ACHN (cell line): ENCODE measurements at regions not wholly inside any gene's neighbourhood (a gene's known extent, or its start where the extent isn't known, plus 50 kb on each side); places are given as distances from the start of the nearest gene placed in this dataset.

Source experiments
- DNase-seq: peaks from one replicate; pipeline ENCODE4 v3.0.0-alpha.2; 2015
- in situ Hi-C: cut with HindIII; loops from 2 replicates; pipeline ENCODE4 v1.10.0; 2017; ENCODE audit warnings: low sequenced_read_pairs, low pct_ligation_motif_present, low pct_unique_long_range_greater_than_20kb

DNA sequence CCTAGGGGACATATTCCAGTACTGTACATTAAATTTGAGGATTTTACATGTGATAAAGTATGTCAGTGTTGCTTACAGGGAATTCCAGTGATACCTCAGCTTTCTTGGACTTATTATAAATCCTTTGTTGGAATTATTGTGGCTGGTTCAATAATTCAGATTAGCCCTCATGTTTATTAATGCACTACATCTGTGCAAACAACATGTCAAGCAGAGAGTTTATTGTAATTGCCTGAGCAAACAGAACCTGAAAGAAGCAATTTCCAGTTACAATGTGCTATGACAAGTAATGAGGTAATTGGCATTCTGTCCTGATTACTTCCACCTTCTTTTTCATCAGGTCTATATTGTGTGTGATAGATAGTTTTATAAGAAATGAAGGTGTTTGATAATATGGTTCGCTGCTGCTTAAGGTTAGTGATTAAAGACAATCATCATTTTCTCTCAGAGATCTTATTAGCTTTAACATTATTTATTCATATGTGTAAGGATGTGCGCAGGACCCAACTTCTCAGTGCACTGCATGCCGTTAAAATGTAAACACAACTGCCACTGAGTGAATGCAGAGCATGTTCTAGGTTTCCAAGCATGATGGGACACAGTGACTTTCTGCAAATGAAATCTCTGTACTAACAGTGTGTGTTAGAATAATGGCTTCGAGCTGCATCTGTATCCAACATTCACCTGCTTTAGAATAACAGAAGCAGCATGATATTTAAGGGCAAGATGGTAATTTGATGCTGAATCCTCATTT lies 973.7 kb upstream of the POU3F3 start:
- in situ Hi-C loops: no loop called here
- no peak for DNase-seq

DNA sequence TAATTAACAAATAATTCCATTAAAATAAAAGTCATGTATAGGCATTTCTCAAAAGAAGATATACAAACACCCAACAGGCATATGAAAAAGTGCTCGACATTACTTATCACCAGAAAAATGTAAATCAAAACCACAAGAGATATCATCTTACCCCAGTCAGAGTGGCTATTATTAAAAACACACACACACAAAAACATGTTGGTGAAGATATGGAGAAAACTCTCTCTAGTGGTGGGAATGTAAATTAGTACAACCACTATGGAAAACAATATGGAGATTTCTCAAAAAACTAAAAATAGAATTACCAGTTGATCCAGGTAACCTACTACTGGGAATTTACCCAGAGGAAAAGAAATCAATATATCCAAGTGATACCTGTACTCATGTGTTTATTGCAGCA lies 966.3 kb upstream of the POU3F3 start:
- DNase-seq: no peak
- in situ Hi-C loops: no loop called here

DNA sequence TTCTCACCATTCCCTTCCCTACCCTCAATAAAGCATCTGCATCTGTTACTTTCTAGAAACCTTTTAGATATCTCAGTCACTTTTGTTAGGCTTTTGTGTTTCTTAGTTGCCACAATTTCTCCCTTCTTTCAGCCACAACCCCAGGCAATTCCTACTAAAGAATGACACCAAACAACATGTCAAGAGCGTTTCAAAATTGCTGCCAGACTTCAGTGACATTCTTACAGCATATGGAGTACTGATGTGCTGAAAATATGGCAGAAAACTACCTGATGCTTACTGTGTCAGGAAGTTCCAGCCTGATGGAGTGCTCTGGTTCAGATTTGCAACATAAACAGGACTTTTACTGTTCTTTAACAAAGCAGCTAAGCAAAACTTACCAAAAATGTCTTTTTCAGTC lies 957.7 kb upstream of the POU3F3 start:
- in situ Hi-C loops: no loop called here
- no peak for DNase-seq

DNA sequence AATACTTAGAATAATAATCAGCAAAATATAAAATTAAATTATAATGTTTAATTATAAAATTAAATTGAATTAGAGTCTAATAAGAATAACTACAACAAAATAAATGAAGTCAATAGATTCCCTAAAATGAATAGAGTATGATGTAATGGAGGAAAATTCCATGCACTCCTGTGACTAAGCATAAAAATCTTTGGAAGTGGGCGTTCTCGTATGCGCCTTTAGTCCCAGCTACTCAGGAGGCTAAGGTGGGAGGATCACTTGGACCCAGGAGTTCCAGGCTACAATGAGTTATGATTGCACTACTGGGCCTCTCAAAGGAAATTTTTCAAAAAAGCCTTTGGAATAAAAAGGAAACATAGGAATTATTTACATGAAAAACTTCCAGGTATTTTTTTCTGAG lies 955.4 kb upstream of the POU3F3 start:
- in situ Hi-C loops: no loop called here
- DNase-seq: no peak

DNA sequence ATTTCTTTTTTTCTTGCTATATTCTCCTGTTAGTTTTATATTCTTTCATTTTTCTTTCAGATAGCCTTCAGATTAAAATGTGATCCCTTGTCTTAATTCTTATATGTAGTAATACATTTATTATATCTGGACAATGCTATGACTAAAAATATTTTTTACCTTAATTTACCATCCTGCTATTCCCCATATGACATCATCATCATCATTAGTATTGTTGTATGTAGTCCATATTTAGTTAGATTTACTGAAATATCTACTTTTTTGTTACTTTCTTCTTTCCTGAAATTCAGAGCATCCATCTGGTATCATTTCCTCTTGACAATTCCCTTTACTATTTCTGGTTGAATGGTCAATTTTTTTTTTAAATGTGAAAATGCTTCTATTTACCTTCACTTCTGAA lies 951.6 kb upstream of the POU3F3 start:
- no peak for DNase-seq
- in situ Hi-C loops: no loop called here

DNA sequence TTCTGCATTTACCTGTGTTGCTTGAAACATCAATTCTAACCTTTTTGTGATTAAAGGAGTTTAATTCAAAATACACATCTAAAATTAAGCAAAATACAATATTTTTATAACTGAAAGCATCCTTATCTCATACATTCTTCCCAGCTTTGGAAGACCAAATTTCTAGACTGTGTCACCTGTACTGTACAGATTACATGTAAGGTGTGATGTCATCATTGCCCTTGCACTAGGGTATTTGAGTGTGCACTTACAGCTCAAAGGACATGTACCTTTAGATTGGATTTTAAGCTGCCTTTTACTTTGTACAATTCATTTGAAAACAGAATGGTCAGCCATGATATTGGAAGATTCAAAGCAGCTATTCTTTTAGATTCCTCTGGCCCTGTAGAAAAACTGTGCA lies 932.8 kb upstream of the POU3F3 start:
- no peak for DNase-seq
- in situ Hi-C loops: no loop called here

DNA sequence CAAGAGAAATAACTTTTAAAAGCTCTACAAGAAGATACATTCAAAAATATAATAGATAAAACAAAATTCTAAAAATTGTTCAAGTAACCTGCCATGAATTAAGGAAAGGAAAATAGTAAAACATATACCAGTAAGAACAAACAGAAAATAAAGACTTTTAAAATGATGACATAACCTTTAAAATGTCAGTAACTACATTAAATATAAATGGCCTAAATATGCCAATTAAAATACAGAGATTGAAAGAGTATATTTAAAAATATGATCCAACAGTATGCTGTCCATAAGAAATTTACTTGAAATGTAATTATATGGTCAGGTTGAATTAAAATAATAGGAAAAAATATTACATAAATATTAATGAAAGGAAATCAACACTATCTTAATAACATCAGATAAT lies 911.7 kb upstream of the POU3F3 start:
- no peak for DNase-seq
- in situ Hi-C loops: no loop called here

DNA sequence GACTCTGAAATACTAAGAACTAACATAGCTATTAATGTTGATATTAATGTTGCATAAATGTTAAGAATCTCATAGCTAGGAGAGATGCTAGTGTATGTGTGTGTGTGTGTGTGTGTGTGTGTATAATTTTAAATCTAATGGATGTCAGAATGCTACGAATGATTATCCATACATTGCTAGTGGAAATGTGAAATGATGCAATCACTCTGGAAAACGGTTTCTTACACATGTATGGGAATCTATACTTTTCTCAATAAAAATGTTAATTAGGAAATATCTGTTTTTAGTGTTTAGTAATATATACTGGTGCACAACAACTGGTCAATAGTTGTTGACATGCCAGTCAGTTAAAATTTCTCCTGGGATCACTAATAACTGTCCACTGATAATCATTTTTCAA lies 908.8 kb upstream of the POU3F3 start:
- no peak for DNase-seq
- in situ Hi-C loops: no loop called here

DNA sequence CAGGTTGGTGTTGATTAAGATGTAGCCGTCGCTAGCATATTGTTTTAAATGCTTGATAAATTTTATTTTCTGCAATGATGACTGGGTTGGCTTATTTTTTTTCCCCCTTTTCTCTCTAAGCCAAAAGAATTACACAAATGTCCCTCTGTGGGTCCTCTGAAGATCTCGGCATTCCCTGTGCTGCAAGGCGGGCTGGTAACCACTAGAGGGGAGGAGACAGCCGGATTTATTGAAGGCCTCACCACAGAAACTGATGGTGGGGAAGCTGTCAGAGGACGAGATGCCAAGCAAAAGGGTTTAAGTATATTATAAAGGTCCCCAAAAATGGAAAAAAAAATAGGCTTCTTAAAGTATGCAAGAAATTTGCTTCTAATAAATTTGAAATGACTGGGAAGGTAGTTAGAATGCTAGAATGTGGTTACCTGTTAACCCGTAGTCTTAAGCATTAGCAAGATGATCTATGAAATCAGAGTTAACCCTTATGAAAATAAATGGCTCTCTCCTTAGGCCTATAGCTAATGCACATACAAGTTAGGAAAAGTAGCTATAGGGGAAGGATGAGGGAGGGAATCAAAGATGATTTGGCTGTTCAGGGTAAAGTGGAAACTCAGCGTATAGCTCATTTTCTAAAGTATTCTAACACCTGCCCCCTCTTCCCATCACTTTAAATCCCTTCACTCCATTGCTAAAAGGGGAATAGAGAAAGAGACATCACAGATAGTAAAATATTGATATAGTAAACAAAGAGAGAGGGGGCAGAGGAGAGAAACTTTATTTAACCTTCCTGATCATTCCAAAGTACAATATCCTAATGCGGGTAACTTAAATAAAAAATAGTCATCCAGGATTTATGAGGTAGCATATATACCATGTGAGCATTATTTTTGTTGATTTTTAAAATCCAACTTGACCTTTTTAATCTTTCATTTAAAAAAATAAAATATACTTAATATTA lies 894.5 kb upstream of the POU3F3 start:
- in situ Hi-C loops: no loop called here
- peak; percentile 76 for DNase-seq

DNA sequence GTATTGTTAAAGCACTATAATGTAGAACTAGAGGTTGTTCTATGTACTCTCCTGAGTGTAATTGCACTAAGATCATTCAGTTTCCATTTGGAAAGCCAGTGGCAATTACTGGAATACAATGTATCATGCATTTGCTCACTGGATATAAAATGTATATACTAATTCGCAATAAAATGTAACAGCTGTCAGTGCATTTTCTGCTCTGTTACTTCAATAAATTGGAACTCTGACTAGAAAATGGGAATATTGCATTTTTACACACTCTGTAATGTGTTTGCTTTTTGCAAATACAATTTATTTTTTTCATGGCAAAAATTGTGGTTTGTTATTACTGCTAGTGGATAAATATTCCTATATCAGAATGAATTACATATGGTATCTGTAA lies 893.8 kb upstream of the POU3F3 start:
- DNase-seq: no peak
- in situ Hi-C loops: no loop called here

DNA sequence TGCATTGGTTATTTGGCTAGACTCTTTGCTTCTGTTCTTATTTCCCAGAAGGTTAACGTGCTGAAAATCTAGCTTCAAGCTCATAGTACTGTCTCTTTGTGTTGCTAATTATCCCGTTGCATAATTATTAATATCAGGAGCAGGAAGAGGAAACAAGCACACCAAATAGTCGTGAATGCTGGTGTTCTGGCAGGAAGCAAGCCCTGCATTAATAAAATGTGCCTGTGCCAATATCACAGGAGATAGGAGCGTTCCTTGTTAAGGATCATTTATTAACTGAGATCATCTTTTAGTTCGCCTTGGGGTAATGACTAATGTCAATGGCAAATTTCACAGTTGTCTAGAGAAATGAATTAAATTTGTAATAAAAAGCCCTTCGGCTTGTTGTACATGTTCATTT lies 893.0 kb upstream of the POU3F3 start:
- in situ Hi-C loops: no loop called here
- peak; percentile 40 for DNase-seq

DNA sequence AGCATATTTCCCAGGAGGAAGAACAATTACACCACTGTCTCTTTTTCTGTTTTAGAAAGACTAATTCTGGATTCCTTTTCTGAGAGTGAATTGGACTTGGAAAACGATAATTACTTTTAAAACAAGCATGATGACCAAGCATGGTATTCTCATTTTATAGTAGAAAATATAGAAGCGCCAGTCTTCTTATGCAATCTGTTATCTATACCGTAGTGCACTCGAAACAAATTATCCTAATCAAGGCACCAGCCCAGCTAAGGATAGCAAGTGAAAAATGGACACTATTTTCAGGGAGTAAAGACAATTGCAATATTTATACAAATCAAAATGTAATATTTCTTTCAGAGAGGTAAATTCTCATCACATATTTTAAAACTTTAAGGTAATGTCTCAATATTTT lies 892.1 kb upstream of the POU3F3 start:
- in situ Hi-C loops: no loop called here

DNA sequence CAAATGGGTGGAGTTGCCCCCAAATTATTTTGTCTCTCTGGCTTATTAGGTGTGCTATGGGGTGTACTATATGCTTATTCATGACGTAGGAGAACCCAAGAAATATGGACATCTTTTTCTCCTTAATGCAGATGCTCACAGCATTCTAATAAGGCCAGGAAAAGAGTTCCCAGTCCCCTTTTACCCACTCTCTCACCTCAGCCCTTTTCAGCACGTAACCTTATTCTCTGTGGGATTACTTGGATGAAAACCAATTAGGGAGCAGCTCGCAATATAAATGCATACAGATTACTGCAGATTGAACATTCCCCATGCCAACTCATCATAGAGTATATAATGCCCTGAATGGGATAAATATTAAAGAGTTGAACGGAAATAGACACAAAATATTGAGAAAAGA lies 891.2 kb upstream of the POU3F3 start:
- in situ Hi-C loops: no loop called here
- DNase-seq: no peak

More for the DNA sequence above, 892.1 kb upstream of the POU3F3 start:
- no peak for DNase-seq

DNA sequence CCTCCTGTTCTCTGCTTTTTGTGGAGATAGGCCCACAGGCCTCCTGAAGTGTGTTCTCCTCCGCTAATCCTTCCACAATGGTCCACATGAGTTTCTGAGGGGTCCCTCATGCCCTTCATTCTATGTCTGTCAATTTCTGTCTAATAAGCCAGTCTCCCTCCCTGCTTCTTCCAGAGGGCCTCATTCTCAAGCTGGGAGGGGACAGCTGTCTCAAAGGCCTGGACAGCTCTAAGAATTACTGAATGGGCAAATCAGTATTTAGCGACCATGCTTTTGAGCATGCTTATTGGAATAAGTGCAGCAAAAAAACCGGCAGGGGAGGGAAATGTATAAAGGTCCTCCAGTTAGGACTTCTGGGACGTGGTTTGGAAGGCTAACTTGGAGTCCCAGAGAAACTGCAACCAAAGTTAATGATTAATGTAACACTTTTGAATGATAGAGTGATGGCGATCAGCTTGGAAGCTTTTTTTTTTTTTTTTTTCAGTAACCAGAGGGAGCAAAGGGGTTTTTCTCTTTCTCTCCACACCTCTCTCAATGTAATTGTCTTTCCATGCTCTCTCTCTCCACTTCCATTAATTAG lies 890.7 kb upstream of the POU3F3 start:
- peak; percentile 40 for DNase-seq
- in situ Hi-C loops: no loop called here

DNA sequence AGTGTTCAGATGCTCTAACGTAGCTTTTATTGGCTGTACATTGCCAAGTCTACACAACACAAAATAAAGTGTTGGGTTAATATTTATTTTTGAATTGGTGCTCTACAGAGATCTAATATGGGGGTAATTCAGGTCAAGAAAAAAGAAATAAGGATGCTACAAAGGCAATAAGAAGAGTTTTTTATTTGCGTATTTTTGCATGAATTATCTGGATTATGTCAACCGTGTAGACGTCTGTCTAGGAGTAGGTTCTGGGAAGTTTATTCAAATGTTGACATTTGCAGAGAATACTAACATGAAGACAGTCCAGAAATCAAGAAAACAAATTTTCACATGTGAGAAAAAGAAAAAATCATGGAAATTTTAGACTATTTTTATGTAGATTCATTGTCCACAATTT lies 876.7 kb upstream of the POU3F3 start:
- no peak for DNase-seq

DNA sequence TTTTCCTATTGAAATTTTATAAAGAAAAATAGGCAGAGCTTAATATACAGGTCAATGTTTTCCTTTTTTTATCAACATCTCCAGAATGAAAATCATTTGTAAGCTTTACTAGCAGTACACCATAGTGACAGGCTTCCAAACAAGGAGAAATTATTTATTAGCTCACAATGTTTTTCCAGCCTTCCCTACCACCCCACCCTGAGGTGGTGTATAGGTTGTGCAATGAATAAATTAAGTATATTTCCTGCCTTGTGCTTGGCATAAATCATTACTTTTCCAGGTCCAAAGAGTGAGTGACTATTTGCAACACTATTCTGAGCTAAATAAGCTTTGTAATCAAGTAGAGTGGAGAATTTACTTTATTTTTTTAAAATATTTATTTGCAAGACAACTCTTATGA lies 876.2 kb upstream of the POU3F3 start:
- in situ Hi-C loops: no loop called here
- DNase-seq: no peak

More for the DNA sequence above, 876.7 kb upstream of the POU3F3 start:
- in situ Hi-C loops: no loop called here

DNA sequence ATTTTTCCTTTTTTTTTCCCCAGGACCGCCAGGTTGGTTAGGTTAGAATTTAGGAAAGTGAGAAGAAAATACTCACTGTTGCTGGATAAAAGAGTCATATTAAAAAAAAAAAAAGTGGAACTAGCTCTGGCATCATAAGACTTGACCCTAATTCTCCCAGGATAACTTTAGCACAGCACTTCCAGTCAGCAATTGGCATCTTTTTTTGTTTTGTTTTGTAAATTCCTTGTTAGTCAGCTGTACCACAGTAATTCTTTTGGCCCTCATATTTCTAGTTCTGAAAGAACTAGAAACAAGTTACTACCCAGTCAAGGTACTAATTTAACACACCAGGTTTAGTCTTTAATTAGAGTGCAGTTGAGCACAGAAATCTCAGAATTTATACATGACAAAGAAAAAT lies 873.5 kb upstream of the POU3F3 start:
- no peak for DNase-seq
- in situ Hi-C loops: no loop called here

DNA sequence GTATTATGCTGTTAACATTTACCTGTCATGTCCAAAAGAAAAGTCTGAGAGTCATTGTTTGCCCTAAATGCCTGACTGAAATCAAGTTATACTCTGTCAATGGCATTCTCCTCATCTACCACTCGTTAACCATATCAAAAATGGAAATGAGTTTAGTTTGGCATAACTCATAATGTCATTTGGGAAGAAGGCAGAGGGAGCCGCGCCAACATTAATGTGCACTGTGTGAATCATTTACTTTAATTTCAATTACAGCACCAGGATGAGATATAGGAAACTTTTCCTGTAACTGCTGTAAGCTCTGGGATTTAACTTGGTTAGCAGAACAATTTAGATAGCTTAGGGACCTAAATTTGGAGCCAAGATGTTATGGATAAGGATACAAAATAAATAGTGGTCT lies 871.2 kb upstream of the POU3F3 start:
- no peak for DNase-seq
- in situ Hi-C loops: no loop called here

DNA sequence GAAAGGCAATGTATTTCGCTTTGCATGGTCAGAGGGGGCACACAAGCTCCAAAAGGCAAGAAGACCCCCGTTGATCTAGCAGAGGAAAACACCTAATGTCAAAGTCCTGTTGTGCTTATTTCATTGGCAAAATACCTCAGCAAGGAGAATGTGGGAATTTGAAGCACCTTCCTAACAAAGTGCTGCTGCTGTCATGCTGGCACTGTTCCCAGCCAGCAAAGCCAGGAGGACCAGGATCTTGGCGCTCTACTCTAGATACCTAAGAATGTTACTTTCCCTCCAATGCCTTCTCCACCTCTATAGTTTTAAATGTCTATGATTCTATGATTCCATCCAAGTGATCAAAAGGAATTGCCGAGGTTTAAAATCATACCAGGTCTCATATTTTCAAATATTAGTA lies 867.9 kb upstream of the POU3F3 start:
- DNase-seq: no peak
- in situ Hi-C loops: no loop called here

DNA sequence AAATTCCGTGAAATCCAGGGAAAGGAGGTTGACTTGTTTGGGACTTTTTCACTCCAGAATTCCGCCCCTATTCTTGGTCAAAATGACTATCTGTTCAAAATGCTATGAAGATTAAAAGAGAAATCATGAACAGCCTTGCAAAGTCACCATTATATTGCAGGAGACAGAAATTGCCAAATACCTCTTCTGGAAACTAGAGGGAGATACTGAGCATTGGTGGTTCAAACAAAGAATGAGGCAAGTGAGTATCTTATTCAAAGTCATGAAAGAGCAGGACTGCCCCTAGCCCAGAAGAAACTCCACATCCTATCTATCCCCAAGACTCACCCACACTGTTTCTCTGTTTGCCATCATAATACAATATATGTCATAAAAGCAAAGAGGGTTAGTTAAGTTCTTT lies 862.3 kb upstream of the POU3F3 start:
- in situ Hi-C loops: no loop called here

More for the DNA sequence above, 862.3 kb upstream of the POU3F3 start:
- peak; percentile 41 for DNase-seq
